A549 (cell line): ENCODE measurements at regions not wholly inside any gene's neighbourhood (a gene's known extent, or its start where the extent isn't known, plus 50 kb on each side); places are given as distances from the start of the nearest gene placed in this dataset.

Source experiments
- CBX2 ChIP-seq: fragments of 200-600 bp; sonication (generic); IDR thresholded peaks from 2 replicates; pipeline ENCODE4 v1.6.1; 2016; ENCODE audit warnings: low read depth, mild to moderate bottlenecking, borderline replicate concordance
- CTCF ChIP-seq: fragments of >200 bp; sonication (Bioruptor Twin); formaldehyde crosslinking; IDR thresholded peaks from 3 replicates; pipeline ENCODE4 v1.5.1; 2016
- JUN ChIP-seq, 2 experiments: fragments of >200 bp; sonication (Bioruptor Twin); formaldehyde crosslinking; IDR thresholded peaks; 2 replicates in 1 of 2; 3 replicates in 1 of 2; pipeline ENCODE4 v1.6.1; 2016 to 2017
- PHF8 ChIP-seq: fragments of 200-600 bp; sonication (generic); IDR thresholded peaks from 2 replicates; pipeline ENCODE4 v1.6.1; 2016; ENCODE audit warnings: low read depth, mild to moderate bottlenecking, antibody characterized with exemption, moderate library complexity, borderline replicate concordance
- POLR2A ChIP-seq: IDR thresholded peaks from 2 replicates; pipeline ENCODE4 v1.6.1; 2012; ENCODE audit warnings: mild to moderate bottlenecking, low read length
- RAD21 ChIP-seq, 2 experiments: fragments of >200 bp in 1 of 2; sonication (Bioruptor Twin) in 1 of 2; formaldehyde crosslinking in 1 of 2; IDR thresholded peaks in 1 of 2; conservative IDR thresholded peaks in 1 of 2; 2 replicates in 1 of 2; 3 replicates in 1 of 2; pipeline ENCODE4 v1.6.1; 2012 to 2018; ENCODE audit warnings: inconsistent platforms in 1 of 2
- RARB ChIP-seq: fragments of 250-450 bp; sonication (Bioruptor Pico); IDR thresholded peaks from 2 replicates; pipeline ENCODE4 v1.8.0; 2021; ENCODE audit warnings: mild to moderate bottlenecking, moderate library complexity
- TF ChIP-seq, protein P1 (sequence below): fragments of 250-450 bp; sonication (Bioruptor Pico); IDR thresholded peaks from 2 replicates; pipeline ENCODE4 v1.5.0; 2021; ENCODE audit warnings: mild to moderate bottlenecking, moderate library complexity, borderline replicate concordance

GRCh38 chr9:95607507-95607906, 90.7 kb upstream of the PTCH1 start:
- TF ChIP-seq CTCF (no peak), JUN (IDR thresholded peaks at IDR 0.05) (no peak), PHF8 (no peak), POLR2A (no peak), RAD21 (conservative IDR thresholded peaks at IDR 0.05 in 1 of 2, IDR thresholded peaks at IDR 0.05 in 1 of 2) (no peak), RARB (CRISPR knock-in tag) (no peak), CBX2 (no peak)
- TF ChIP-seq, protein P1, sequence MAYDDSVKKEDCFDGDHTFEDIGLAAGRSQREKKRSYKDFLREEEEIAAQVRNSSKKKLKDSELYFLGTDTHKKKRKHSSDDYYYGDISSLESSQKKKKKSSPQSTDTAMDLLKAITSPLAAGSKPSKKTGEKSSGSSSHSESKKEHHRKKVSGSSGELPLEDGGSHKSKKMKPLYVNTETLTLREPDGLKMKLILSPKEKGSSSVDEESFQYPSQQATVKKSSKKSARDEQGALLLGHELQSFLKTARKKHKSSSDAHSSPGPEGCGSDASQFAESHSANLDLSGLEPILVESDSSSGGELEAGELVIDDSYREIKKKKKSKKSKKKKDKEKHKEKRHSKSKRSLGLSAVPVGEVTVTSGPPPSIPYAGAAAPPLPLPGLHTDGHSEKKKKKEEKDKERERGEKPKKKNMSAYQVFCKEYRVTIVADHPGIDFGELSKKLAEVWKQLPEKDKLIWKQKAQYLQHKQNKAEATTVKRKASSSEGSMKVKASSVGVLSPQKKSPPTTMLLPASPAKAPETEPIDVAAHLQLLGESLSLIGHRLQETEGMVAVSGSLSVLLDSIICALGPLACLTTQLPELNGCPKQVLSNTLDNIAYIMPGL (CRISPR knock-in tag) = no peak
